GM10266 (cell line): ENCODE measurements at regions not wholly inside any gene's neighbourhood (a gene's known extent, or its start where the extent isn't known, plus 50 kb on each side); places are given as distances from the start of the nearest gene placed in this dataset.

Experiments used
- DNase-seq: peaks from one replicate; pipeline ENCODE4 v3.0.0; 2012; ENCODE audit errors: extremely low spot score
- TF ChIP-seq, protein P1 (sequence below): IDR thresholded peaks from 2 replicates; pipeline ENCODE4 v1.5.1; 2012; ENCODE audit warnings: mild to moderate bottlenecking, low read depth; ENCODE audit not compliant: control insufficient read depth, insufficient read depth; ENCODE audit errors: missing control alignments

DNA sequence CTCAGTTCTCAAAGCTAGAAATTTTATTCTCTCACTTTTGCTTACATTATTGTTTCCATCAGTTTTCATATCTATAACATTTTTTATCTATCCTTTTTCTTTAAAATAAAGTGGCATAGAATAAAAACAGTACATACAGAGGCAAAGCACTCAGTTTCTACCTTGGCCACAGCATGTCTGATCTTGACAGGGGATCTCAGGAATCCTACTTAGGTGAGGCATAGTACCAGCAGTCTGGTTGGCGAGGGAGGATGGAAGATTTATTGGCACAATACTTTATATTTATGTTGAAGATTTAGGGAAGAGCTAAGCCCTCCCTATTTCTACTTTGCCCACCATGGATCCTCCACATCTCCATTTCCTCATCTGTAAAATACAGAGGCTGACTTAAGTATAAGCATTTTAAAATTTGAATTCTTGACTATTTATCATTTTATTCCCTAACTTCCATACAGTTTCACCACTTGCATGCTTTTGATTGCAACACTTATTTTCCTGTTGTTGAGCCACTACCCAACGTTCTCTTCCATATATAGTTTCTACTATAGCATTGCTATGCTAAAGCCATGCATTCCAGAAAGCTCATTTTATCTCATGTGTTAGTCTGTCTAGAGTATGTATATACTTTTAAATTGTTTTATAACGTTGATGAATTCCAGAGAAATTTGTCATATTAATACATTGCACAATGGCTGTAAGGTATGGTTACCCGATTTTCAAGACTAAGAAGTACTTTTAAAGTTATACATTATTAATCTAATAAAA, 506.7 kb downstream of the KCTD12 start:
- DNase-seq = no peak
- TF ChIP-seq, protein P1, sequence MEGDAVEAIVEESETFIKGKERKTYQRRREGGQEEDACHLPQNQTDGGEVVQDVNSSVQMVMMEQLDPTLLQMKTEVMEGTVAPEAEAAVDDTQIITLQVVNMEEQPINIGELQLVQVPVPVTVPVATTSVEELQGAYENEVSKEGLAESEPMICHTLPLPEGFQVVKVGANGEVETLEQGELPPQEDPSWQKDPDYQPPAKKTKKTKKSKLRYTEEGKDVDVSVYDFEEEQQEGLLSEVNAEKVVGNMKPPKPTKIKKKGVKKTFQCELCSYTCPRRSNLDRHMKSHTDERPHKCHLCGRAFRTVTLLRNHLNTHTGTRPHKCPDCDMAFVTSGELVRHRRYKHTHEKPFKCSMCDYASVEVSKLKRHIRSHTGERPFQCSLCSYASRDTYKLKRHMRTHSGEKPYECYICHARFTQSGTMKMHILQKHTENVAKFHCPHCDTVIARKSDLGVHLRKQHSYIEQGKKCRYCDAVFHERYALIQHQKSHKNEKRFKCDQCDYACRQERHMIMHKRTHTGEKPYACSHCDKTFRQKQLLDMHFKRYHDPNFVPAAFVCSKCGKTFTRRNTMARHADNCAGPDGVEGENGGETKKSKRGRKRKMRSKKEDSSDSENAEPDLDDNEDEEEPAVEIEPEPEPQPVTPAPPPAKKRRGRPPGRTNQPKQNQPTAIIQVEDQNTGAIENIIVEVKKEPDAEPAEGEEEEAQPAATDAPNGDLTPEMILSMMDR = no peak

- DNase-seq = no peak
- TF ChIP-seq, protein P1 = no peak
These were observed 507.4 kb downstream of the KCTD12 start for GRCh38 chr13:76378767-76379166.

DNA sequence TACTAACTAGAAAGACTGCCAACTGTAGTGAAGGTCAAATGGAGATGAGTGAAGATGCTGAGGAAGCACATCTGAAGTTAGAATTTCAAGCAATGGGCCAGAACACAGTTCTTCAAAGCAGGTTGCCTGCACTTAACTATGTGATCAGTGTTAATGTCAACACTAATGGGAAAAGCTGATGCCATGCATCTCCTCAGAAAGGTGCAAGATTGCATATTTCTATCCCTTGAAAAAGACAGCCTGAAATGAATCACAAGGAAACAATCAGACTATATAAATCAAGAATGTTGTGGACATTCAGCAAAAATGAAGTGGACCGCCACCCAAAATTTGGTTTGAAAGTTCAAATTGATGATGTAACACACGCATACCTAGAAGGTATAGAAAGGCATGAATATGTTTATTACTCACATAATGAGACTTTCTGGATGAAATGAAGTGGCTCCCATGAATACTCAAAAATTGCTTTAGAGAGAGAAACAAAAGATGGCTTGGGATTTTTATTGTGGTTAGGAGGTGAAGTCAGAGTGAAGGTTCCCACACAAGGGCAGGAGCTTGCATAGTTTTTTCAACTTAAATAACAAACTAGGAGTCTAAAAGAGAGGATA, 522.4 kb downstream of the KCTD12 start:
- DNase-seq = no peak
- TF ChIP-seq, protein P1 = no peak

- no peak for DNase-seq
- TF ChIP-seq, protein P1 = no peak
These were observed 524.3 kb downstream of the KCTD12 start for GRCh38 chr13:76361868-76362267.

DNA sequence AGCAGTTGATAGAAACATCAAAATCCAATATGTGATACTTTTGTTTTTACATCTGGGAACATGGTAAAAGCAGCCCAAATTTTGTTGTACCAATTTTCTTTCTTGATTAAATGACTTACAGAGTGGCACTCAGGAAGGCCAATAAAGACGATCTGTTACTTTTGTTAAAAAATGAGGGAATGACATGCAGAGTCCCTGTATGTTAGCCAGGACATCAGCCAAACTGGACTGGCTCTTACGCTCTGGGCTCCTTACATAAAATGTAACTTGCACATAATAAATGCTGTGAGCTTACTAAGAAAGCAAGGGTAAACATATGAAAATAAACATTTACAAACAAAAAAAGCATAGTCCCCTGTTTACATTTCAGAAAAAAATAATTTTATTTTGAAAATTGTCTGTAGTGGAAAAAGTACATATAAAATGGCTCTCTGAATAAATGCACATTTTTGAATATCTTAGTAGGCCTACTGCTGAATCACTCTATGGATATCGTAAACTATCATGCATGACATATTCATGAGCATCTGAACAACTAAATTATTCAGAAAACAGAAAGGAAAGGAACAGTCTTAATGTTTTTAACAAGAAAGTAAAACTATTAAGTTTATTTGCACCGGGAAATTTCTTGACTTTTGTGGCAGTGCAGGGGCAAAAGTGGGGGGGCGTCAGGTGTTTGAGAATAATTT, 534.5 kb downstream of the KCTD12 start:
- TF ChIP-seq, protein P1 = no peak
- no peak for DNase-seq

- no peak for DNase-seq
- TF ChIP-seq, protein P1 = no peak
These were observed 535.8 kb downstream of the KCTD12 start for GRCh38 chr13:76350399-76350798.

DNA sequence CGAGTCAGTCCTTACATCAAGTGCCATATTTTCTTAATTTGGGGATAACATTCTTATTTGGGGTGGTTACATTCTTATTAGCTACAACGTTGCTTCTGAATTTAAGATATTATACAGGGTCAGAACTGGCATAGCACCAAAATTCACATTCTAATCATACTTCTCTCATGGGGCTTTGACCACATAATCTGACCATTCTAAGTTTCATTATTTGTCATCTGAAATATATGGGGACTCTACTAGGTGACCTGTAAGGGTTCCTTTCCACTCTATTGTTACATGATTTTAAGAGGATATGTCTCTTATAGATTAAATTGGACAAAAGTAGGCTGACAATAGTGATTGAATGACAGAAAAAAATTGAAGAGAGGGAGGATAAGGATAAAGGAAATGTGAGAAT, 536.5 kb downstream of the KCTD12 start:
- TF ChIP-seq, protein P1 = no peak
- DNase-seq = no peak
